Omental fat pad (tissue), 3 donors: ENCODE measurements at regions not wholly inside any gene's neighbourhood (a gene's known extent, or its start where the extent isn't known, plus 50 kb on each side); places are given as distances from the start of the nearest gene placed in this dataset.
"Not testable (repeated sequence)": the region's sequence is repeated elsewhere in the genome, so short reads cannot be mapped to it uniquely, and the experiment has no call there.

ENCODE experiments used
- ATAC-seq: fragments of 150-250 bp; one replicate; pipeline ENCODE4 v1.9.1; 2016; ENCODE audit warnings: mild to moderate bottlenecking, moderate library complexity; ENCODE audit not compliant: low FRiP score
- DNase-seq: peaks from one replicate; pipeline ENCODE4 v3.0.0-alpha.2; 2019; ENCODE audit warnings: low spot score
- TF ChIP-seq, protein P1 (sequence below), 3 donors: fragments of 450-650 bp; IDR thresholded peaks; one replicate each; pipeline ENCODE4 v1.5.1; 2016 to 2017; ENCODE audit warnings: antibody characterized with exemption in 3 of 3, mild to moderate bottlenecking in 3 of 3, moderate library complexity in 2 of 3

- DNase-seq (no peak), ATAC-seq (no peak)
- TF ChIP-seq, protein P1, sequence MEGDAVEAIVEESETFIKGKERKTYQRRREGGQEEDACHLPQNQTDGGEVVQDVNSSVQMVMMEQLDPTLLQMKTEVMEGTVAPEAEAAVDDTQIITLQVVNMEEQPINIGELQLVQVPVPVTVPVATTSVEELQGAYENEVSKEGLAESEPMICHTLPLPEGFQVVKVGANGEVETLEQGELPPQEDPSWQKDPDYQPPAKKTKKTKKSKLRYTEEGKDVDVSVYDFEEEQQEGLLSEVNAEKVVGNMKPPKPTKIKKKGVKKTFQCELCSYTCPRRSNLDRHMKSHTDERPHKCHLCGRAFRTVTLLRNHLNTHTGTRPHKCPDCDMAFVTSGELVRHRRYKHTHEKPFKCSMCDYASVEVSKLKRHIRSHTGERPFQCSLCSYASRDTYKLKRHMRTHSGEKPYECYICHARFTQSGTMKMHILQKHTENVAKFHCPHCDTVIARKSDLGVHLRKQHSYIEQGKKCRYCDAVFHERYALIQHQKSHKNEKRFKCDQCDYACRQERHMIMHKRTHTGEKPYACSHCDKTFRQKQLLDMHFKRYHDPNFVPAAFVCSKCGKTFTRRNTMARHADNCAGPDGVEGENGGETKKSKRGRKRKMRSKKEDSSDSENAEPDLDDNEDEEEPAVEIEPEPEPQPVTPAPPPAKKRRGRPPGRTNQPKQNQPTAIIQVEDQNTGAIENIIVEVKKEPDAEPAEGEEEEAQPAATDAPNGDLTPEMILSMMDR (IDR thresholded peaks at IDR 0.05), result no peak
Observed at GRCh38 chr14:49962621-49963020, 69.7 kb downstream of the ARF6 start.

GRCh38 chr14:49965068-49965651 is 72.3 kb downstream of the ARF6 start:
- ATAC-seq, DNase-seq: not testable (repeated sequence)

DNA sequence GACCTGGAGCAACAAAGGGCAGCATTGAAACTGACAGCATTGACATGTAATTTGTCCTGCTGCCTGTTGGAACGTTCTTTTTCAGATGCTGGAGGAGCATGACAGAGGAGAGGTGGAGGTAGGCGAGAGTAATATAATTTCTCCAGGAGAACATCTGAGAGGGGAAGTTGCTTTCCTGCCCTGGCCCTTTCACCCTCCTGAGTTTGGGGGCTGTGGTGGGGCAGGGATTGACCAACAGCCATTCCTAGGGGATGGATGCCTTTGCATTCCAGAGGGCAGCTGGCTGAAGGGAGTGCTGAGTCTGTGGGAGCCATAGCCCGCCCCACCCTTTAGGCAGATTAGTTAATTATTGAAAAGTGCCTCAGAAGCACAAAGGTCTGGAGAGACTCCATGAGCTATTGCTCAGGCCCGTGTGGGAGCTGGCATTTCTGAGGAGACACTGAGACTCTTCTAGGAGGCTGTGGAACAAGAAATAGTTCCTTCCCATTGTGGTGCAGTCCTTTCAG is 73.5 kb downstream of the ARF6 start:
- ATAC-seq, result peak; percentile 70

GRCh38 chr14:49966971-49967630 is 74.2 kb downstream of the ARF6 start:
- DNase-seq (no peak), ATAC-seq (no peak)

More for the DNA sequence above, 73.5 kb downstream of the ARF6 start:
- TF ChIP-seq, protein P1 (IDR thresholded peaks at IDR 0.05), result no peak
- DNase-seq, result no peak

GRCh38 chr14:49969961-49970360 is 77.1 kb downstream of the ARF6 start:
- ATAC-seq (no peak), DNase-seq (no peak)
- TF ChIP-seq, protein P1 (IDR thresholded peaks at IDR 0.05), result no peak

More at GRCh38 chr14:49966971-49967630, 74.2 kb downstream of the ARF6 start:
- TF ChIP-seq, protein P1 (IDR thresholded peaks at IDR 0.05), result no peak

GRCh38 chr14:49970474-49971147 is 77.7 kb downstream of the ARF6 start:
- no peak for DNase-seq
- ATAC-seq, result peak; percentile 19
- TF ChIP-seq, protein P1 (IDR thresholded peaks at IDR 0.05), result no peak
